SH-SY5Y (cell line): ENCODE measurements at regions not wholly inside any gene's neighbourhood (a gene's known extent, or its start where the extent isn't known, plus 50 kb on each side); places are given as distances from the start of the nearest gene placed in this dataset.

ENCODE experiments used
- GATA2 ChIP-seq: IDR thresholded peaks from 2 replicates; pipeline ENCODE4 v1.6.1; 2011; ENCODE audit warnings: mild to moderate bottlenecking, low read depth, low read length
- GATA3 ChIP-seq: IDR thresholded peaks from 2 replicates; pipeline ENCODE4 v1.6.1; 2011; ENCODE audit warnings: low read depth, mild to moderate bottlenecking, low read length, moderate library complexity

- TF ChIP-seq GATA2 (no peak), GATA3 (no peak)
These were observed 84.9 kb upstream of the SHB start for GRCh38 chr9:38153910-38154291.
